ENCODE measurements at regions not wholly inside any gene's neighbourhood (a gene's known extent, or its start where the extent isn't known, plus 50 kb on each side); places are given as distances from the start of the nearest gene placed in this dataset.

DNA sequence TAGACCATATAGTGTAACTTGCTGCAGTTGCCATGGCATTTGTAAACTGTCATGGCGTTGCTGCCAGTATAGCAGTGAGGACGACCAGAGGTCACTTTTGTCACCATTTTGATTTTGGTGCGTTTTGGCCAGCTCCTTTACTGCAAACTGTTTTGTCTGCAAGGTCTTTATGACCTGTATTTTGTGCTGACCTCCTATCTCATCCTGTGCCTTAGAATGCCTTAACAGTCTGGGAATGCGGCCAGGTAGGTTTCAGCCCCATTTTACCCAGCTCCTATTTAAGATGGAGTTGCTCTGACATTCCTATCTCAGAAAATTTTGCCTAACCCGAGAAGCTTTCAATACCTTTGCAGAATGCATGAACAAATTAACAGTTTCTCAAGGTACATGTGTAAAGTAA lies 914.4 kb upstream of the ACO1 start:
- Mint-ChIP-seq H3K36me3 (ENCODE audit: low read depth) (no peaks in the 10 kb centered on the region), H3K27me3 (no peaks in the 10 kb centered on the region), H3K4me1 (peaks cover 5% of the 10 kb centered on the region), H3K4me3 (no peak overlapping the region), H3K9me3 (no peaks in the 10 kb centered on the region), H3K27ac (no peak overlapping the region)
- no peak for ATAC-seq (replicated peaks)

DNA sequence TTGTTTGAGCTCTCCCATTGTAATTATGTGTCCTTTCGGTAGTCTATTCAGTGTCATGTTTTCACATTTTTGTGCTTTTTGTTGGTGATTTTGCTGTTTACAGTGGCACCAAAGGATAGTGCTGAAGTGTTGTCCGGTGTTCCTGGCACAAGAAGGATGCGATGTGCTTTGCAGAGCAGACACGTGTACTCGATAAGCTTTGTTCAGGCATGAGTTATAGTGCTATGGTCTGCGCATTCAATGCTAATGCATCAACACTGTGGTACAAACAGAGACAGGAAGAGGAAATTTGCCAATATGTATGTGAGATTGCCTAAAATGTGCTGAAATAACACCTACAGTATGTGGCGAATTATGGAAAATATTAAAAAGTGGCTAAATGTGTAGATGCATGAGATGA lies 913.4 kb upstream of the ACO1 start:
- Mint-ChIP-seq H3K4me1 (peaks cover 5% of the 10 kb centered on the region), H3K27ac (no peak overlapping the region), H3K27me3 (no peaks in the 10 kb centered on the region), H3K9me3 (no peaks in the 10 kb centered on the region), H3K4me3 (no peak overlapping the region), H3K36me3 (ENCODE audit: low read depth) (no peaks in the 10 kb centered on the region)
- ATAC-seq (replicated peaks): no peak

DNA sequence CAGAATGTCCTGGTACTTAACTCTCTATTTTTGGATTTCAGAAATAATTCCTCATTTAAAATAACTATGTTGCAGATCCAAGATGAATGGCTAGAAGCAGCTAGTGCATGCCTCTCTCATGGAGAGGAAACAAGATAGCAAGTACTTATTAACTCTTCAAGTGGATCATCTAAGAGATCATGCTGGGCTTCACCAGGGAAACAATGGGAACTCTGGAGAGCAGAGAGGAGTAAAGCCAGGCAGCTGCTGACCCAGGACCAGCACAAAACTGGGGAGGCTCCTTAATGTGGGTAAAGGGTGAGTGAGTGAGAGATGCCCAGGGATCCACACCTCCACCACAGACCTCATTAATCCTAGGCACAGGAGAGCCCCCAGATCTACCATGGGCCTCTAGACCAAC lies 897.8 kb upstream of the ACO1 start:
- ATAC-seq (replicated peaks): no peak
- Mint-ChIP-seq H3K4me1 (no peaks in the 10 kb centered on the region), H3K27ac (no peak overlapping the region), H3K9me3 (no peaks in the 10 kb centered on the region), H3K36me3 (ENCODE audit: low read depth) (no peaks in the 10 kb centered on the region), H3K4me3 (no peak overlapping the region), H3K27me3 (no peaks in the 10 kb centered on the region)

DNA sequence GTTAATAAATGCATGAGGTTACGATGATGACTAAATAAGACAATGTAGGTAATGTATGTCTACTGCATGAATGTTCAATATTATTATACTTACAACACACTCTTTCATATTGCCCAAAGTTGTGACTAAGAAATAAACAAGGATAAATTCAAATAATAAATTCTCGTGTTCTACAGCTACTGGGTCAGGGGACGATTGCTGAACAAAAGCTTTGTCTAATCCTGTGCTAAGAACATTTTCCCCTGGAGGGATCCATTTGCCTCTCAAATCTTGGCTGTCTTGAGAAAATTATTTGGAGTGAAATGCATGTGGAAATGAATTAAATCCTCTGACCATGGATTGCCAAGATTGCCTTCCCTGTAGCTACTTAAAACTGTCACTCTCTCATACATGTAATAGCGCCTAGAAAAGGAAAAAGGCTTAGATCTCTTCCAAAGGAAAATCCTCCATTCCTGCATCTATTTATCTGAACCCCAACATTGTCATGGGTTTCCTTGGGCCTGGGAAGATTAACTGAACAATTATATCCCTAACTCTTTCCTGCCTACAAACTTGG lies 893.8 kb upstream of the ACO1 start:
- Mint-ChIP-seq H3K4me3 (no peak overlapping the region), H3K9me3 (no peaks in the 10 kb centered on the region), H3K27me3 (no peaks in the 10 kb centered on the region), H3K36me3 (ENCODE audit: low read depth) (no peaks in the 10 kb centered on the region), H3K4me1 (no peaks in the 10 kb centered on the region), H3K27ac (no peak overlapping the region)
- ATAC-seq (replicated peaks): no peak

DNA sequence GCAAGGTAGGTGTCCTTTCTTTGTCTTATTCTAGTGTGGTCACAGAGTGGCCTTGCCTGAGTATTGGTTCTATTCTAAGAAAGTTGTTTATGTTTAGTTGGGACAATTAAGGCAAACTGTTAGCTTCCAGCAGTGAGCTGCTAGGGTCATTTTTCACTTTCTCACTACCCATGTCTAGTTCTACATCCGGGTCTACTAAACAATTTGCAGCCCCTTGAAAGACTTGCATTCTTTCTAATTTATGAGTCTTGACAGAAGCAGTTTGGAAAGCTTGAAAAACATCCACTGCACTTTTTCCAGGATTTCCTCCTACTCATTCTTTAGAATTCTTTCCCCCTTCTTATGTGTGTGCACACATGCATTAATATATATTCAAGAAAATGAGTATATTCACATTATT lies 892.2 kb upstream of the ACO1 start:
- Mint-ChIP-seq H3K27ac (no peak overlapping the region), H3K27me3 (no peaks in the 10 kb centered on the region), H3K36me3 (ENCODE audit: low read depth) (no peaks in the 10 kb centered on the region), H3K4me1 (no peaks in the 10 kb centered on the region), H3K4me3 (no peak overlapping the region), H3K9me3 (peaks cover 3% of the 10 kb centered on the region)
- ATAC-seq (replicated peaks): no peak

DNA sequence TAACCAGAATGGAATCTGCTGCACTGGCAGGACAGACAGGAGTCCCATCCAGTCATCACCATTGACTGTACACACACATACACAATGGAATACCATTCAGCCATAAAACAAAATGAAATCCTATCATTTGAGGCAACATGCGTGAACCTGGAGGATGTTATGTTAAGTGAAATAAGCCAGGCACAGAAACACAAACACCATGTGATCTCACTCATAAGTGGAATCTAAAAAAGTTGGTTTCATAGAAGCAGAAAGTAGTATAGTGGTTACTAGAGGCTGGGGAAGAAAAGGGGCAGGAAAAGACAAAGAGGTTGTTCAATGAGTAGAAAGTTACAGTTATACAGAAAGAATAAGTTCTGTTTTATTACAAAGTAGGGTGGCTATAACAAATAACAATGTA lies 884.0 kb upstream of the ACO1 start:
- H3K36me3 Mint-ChIP-seq (ENCODE audit: low read depth): no peaks in the 10 kb centered on the region
- no peak overlapping the region for H3K27ac Mint-ChIP-seq
- no peak overlapping the region for H3K4me3 Mint-ChIP-seq
- H3K9me3 Mint-ChIP-seq: peaks cover 8% of the 10 kb centered on the region
- no peaks in the 10 kb centered on the region for H3K27me3 Mint-ChIP-seq
- ATAC-seq (replicated peaks): no peak
- no peaks in the 10 kb centered on the region for H3K4me1 Mint-ChIP-seq

DNA sequence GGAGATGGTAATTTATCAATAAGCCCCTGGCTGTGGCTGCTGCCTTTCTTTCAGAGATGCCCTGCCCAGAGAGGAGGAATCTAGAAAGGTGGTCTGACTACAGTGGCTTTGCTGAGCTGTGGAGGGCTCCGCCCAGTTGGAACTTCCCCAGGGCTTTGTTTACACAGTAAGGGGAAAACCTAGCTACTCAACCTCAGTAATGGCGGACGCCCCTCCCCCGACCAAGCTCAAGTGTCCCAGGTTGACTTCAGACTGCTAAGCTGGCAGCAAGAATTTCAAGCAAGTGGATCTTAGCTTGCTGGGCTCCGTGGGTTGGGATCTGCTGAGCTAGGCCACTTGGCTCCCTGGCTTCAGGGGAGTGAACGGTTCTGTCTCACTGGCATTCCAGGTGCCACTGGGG lies 865.4 kb upstream of the ACO1 start:
- ATAC-seq (replicated peaks): peak; percentile 42
- Mint-ChIP-seq H3K27me3 (no peaks in the 10 kb centered on the region), H3K27ac (no peak overlapping the region), H3K9me3 (peaks cover 18% of the 10 kb centered on the region), H3K4me3 (no peak overlapping the region), H3K36me3 (ENCODE audit: low read depth) (no peaks in the 10 kb centered on the region), H3K4me1 (no peaks in the 10 kb centered on the region)

DNA sequence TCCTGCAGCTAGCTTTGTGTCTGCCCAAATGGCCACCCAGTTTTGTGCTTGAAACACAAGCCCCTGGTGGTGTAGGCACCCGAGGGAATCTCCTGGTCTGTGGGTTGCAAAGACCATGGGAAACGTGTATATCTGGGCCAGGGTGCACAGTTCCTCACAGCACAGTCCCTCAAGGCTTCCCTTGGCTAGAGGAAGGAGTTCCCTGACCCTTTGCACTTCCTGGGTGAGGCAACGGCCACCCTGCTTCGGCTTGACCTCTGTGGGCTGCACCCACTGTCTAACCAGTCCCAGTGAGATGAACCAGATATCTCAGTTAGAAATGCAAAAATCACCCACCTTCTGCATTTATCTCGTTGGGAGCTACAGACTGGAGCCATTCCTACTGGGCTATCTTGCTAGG lies 865.0 kb upstream of the ACO1 start:
- Mint-ChIP-seq H3K4me1 (no peaks in the 10 kb centered on the region), H3K27ac (no peak overlapping the region), H3K27me3 (no peaks in the 10 kb centered on the region), H3K9me3 (peaks cover 18% of the 10 kb centered on the region), H3K36me3 (ENCODE audit: low read depth) (no peaks in the 10 kb centered on the region), H3K4me3 (no peak overlapping the region)
- ATAC-seq (replicated peaks): no peak

DNA sequence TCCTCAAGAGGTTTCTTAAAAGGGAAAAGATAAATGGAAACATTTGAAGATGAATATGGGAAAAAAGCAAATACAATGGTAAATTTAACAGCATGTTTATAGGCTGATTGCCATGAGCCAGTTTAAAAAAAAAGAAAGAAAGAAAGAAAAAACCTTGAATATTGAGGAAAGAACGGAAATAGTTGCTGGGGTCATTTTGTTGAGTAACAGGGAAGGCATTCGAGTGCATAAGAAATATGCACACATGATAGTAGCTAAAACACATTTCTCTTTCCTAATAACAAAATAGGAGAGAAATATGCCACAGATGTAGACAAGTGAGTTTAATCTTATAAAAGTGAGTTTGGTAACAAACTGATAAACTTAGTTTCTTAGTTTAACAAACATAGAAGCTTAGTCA lies 864.6 kb upstream of the ACO1 start:
- no peaks in the 10 kb centered on the region for H3K4me1 Mint-ChIP-seq
- peaks cover 18% of the 10 kb centered on the region for H3K9me3 Mint-ChIP-seq
- H3K36me3 Mint-ChIP-seq (ENCODE audit: low read depth): no peaks in the 10 kb centered on the region
- no peak for ATAC-seq (replicated peaks)
- H3K4me3 Mint-ChIP-seq: no peak overlapping the region
- no peaks in the 10 kb centered on the region for H3K27me3 Mint-ChIP-seq
- H3K27ac Mint-ChIP-seq: no peak overlapping the region

DNA sequence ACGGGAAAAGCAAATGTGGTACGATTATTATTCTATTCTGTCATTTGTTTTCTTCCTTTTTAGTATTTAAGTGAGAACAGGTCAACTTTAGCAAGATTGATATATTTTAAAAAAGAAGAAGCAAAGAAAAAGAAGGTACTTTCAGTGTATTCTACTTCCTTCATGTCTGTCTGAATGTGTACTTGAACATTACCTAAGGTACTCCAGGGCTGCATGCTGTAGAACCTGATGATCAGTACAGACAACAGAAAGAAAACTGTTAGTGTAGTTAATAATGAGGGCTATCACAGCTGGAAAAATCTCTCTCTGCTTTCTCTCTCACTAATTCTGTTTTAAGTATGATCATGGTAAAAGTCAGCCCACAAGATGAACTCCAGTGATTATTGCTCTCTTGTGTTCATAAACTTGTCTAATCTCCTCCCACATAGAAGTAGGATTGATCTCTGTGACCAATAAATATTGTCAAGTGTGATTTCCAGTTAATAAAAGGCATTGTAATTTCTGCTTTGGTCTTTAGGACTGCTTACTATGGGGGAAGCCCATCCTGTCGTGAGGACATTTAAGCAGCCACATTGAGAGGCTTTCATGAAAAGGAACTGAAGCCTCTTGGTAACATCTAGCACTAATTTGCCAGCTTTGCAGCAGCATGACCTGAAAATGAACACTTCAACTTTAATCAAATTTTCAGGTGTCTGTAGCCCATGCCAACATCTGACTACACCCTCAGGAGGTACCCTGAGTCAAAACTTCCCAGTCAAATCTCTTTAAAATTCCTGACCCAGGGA lies 864.0 kb upstream of the ACO1 start:
- no peak for ATAC-seq (replicated peaks)

DNA sequence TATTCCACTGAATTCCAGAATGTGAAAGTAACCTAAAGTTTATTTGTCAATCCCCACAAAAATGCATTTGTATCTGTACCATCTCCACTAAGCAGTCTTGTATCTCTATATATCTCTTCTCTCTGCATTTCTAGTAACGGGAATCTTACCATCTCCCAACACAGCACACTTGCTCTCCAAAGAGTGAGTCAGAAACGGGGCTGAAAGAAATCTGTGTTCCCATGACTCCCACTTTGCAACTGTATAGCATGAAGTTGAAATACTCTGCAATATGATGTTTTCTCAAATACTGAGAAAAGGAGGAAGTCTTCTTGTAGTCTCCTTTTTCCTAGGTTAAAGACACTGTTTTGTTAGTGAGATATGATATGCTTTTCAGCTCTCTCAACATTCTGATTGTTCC lies 848.8 kb upstream of the ACO1 start:
- no peak overlapping the region for H3K4me3 Mint-ChIP-seq
- H3K4me1 Mint-ChIP-seq: no peaks in the 10 kb centered on the region
- H3K27me3 Mint-ChIP-seq: no peaks in the 10 kb centered on the region
- ATAC-seq (replicated peaks): no peak
- H3K36me3 Mint-ChIP-seq (ENCODE audit: low read depth): no peaks in the 10 kb centered on the region
- H3K27ac Mint-ChIP-seq: no peak overlapping the region
- peaks cover 4% of the 10 kb centered on the region for H3K9me3 Mint-ChIP-seq

More for the DNA sequence above, 864.0 kb upstream of the ACO1 start:
- Mint-ChIP-seq H3K4me1 (no peaks in the 10 kb centered on the region), H3K36me3 (ENCODE audit: low read depth) (no peaks in the 10 kb centered on the region), H3K4me3 (no peak overlapping the region), H3K9me3 (peaks cover 18% of the 10 kb centered on the region), H3K27me3 (no peaks in the 10 kb centered on the region), H3K27ac (no peak overlapping the region)

DNA sequence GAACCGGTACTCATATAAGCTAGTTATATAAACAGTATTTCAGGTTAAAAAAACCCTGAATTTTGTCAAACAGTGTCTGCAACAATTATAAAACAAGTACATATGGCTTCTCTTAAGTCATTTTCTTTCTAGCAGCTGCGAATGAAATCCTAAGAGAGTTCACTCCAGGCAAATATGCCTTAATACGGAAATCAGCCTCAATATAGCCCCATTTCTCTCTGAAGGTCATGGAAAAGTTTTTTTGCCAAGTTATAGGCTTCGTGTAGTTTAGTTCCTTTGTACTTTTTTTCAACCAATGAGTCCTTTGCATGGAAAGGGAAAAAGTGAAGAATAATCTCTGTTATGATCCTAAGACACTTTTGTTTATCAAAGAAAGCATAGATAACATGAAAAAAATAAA lies 848.0 kb upstream of the ACO1 start:
- Mint-ChIP-seq H3K9me3 (peaks cover 4% of the 10 kb centered on the region), H3K36me3 (ENCODE audit: low read depth) (no peaks in the 10 kb centered on the region), H3K4me1 (no peaks in the 10 kb centered on the region), H3K27me3 (no peaks in the 10 kb centered on the region), H3K4me3 (no peak overlapping the region), H3K27ac (no peak overlapping the region)
- ATAC-seq (replicated peaks): no peak

DNA sequence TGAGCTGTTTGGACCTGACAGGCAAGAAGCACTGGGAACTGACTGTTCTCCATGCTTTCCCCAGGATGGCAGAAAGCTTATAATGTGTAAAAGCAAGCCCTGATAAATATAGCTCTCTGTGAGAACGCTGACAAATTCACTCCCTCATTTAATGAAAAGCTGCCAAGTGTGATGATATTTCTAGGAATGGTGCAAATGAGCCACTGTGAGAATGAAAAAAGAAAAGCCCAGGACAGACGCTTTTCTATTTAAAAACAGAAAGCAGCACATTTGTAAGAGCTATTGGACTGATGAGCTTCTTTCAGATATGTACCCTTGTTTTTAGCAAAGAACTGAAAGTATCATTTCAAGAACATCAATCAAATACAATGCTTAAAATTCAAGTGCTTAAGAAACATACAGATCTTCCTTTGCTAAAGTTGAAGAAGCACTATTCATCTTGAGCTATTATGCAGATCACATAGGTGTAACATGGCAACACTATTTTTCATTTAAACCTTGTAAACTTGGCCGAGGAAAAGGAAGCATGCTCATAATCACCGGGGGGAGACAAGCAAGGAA lies 842.6 kb upstream of the ACO1 start:
- H3K27me3 Mint-ChIP-seq: peaks cover 3% of the 10 kb centered on the region
- no peaks in the 10 kb centered on the region for H3K36me3 Mint-ChIP-seq (ENCODE audit: low read depth)
- peak overlapping the region; percentile 43 for H3K4me3 Mint-ChIP-seq
- peak overlapping the region; percentile 71 for H3K27ac Mint-ChIP-seq
- no peaks in the 10 kb centered on the region for H3K9me3 Mint-ChIP-seq
- peaks cover 8% of the 10 kb centered on the region for H3K4me1 Mint-ChIP-seq
- ATAC-seq (replicated peaks): no peak

DNA sequence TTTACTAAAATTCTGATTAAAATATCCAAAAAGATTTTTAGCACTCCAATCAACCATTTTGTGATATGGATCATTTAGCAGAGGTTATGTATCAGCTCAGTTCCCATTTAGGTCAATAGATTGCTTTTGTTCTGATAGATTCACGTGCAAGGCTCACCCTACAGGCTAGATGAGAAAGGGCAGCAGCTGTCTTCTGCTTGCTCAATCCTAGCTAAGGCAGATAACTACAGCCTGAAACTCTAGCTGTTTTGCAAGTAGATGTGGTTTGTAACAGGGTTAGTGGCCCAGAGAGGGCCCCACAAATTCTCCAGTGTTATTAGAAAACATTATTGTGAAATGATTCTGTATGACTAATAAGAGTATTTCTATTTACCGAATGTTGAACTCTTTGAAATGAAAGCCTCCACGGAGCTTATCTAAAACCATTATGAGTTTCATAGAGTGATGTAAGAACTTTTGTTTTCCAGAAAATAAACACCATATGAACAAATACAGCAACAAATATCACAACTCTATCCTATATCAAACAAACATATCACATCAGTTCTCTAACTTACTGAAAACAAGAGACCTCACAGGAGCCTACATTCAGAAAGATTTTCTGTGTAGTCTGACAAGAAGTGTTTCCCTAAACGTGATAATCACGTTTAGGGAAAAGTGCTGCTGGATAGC lies 841.9 kb upstream of the ACO1 start:
- Mint-ChIP-seq H3K27me3 (peaks cover 3% of the 10 kb centered on the region), H3K36me3 (ENCODE audit: low read depth) (no peaks in the 10 kb centered on the region), H3K27ac (peak overlapping the region; percentile 71), H3K9me3 (no peaks in the 10 kb centered on the region), H3K4me1 (peaks cover 8% of the 10 kb centered on the region), H3K4me3 (peak overlapping the region; percentile 43)
- ATAC-seq (replicated peaks): peak; percentile 95

DNA sequence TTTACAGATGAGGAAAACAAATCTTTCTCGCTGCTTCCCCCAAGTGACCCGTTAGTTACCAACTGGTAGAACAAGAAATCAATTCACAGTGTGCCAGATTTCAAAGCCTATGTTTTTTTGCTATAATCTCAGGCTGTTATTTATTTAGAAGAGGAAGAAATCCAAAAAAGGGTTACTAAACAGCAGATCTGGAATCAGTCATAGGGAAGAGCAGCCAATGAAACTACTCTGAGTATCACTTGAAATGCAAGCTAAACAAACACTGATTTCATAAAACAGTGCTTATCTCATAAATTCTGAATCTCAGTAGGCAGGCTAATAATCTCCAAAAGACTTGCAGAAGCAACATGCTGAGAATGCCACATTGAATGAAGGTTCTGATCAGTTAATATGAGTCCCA lies 829.5 kb upstream of the ACO1 start:
- Mint-ChIP-seq H3K4me3 (no peak overlapping the region), H3K36me3 (ENCODE audit: low read depth) (no peaks in the 10 kb centered on the region), H3K27me3 (no peaks in the 10 kb centered on the region), H3K4me1 (no peaks in the 10 kb centered on the region), H3K9me3 (peaks cover 3% of the 10 kb centered on the region), H3K27ac (no peak overlapping the region)
- ATAC-seq (replicated peaks): no peak

All from activated T-helper 17 cell treated with anti-CD3 and anti-CD28 coated beads, Interleukin-2, amount 50 U/mL, for 72 hours (primary cell).